NB4 (cell line): ENCODE measurements at regions not wholly inside any gene's neighbourhood (a gene's known extent, or its start where the extent isn't known, plus 50 kb on each side); places are given as distances from the start of the nearest gene placed in this dataset.

Source experiments
- CTCF ChIP-seq: IDR thresholded peaks from one replicate; pipeline ENCODE4 v1.5.1; 2012; ENCODE audit warnings: low read depth, low read length
- MAX ChIP-seq: IDR thresholded peaks from 2 replicates; pipeline ENCODE4 v1.6.1; 2011; ENCODE audit warnings: low read depth, low read length
- MYC ChIP-seq: IDR thresholded peaks from 2 replicates; pipeline ENCODE4 v1.6.1; 2011; ENCODE audit warnings: low read depth, low read length
- POLR2A ChIP-seq: IDR thresholded peaks from 2 replicates; pipeline ENCODE4 v1.6.1; 2011; ENCODE audit warnings: mild to moderate bottlenecking; ENCODE audit not compliant: insufficient read length; ENCODE audit errors: extremely low read depth

- no peak for TF ChIP-seq CTCF
- TF ChIP-seq MYC, result no peak
- no peak for TF ChIP-seq POLR2A
- no peak for TF ChIP-seq MAX
Measured at GRCh38 chr1:5501206-5501930, 490.9 kb downstream of the NPHP4 start.
